Esophagus muscularis mucosa (tissue), 3 donors: ENCODE measurements at regions not wholly inside any gene's neighbourhood (a gene's known extent, or its start where the extent isn't known, plus 50 kb on each side); places are given as distances from the start of the nearest gene placed in this dataset.

Source experiments
- CTCF ChIP-seq, 3 experiments: fragments of 200-600 bp in 2 of 3; fragments of 450-650 bp in 1 of 3; sonication (generic) in 2 of 3; IDR thresholded peaks; one replicate each; pipeline ENCODE4 v1.5.1; 2017 to 2019; ENCODE audit warnings: antibody characterized with exemption in 3 of 3, mild to moderate bottlenecking in 2 of 3, moderate library complexity in 1 of 3
- POLR2AphosphoS5 ChIP-seq, 2 donors: sonication (generic); formaldehyde crosslinking; IDR thresholded peaks; one replicate each; pipeline ENCODE4 v1.6.1; 2017; ENCODE audit warnings: antibody characterized with exemption in 2 of 2

- no peak for TF ChIP-seq CTCF (IDR thresholded peaks at IDR 0.05)
- no peak for TF ChIP-seq POLR2AphosphoS5 (IDR thresholded peaks at IDR 0.05)
These were observed 422.3 kb upstream of the MDFIC2 start for GRCh38 chr3:70734756-70735155.
